Suprapubic skin (tissue), 3 donors: ENCODE measurements at regions not wholly inside any gene's neighbourhood (a gene's known extent, or its start where the extent isn't known, plus 50 kb on each side); places are given as distances from the start of the nearest gene placed in this dataset.

Experiments used
- CTCF ChIP-seq, 2 donors: fragments of 200-600 bp in 1 of 2; fragments of 450-650 bp in 1 of 2; sonication (generic) in 1 of 2; IDR thresholded peaks; one replicate each; pipeline ENCODE4 v1.5.1; 2016 to 2019; ENCODE audit warnings: antibody characterized with exemption in 2 of 2, mild to moderate bottlenecking in 1 of 2, moderate library complexity in 1 of 2
- POLR2A ChIP-seq, 2 donors: fragments of 450-650 bp; IDR thresholded peaks; one replicate each; pipeline ENCODE4 v1.6.1; 2017; ENCODE audit warnings: antibody characterized with exemption in 2 of 2, mild to moderate bottlenecking in 2 of 2, moderate library complexity in 2 of 2

- TF ChIP-seq POLR2A (IDR thresholded peaks at IDR 0.05), result no peak
- no peak for TF ChIP-seq CTCF (IDR thresholded peaks at IDR 0.05)
These were observed 1373.7 kb downstream of the LRFN5 start for GRCh38 chr14:42980419-42980818.
